ENCODE measurements at regions not wholly inside any gene's neighbourhood (a gene's known extent, or its start where the extent isn't known, plus 50 kb on each side); places are given as distances from the start of the nearest gene placed in this dataset.

GRCh38 chr19:31023038-31023437 lies 326.2 kb downstream of the TSHZ3 start:
- ChIA-PET CTCF (no interaction called here), POLR2A (no interaction called here)
- no peak overlapping the region for H3K4me3 ChIP-seq (ENCODE audit: low read depth in 2 of 2, low read length in 2 of 2)
- no peaks in the 10 kb centered on the region for H3K4me1 ChIP-seq (ENCODE audit: control insufficient read depth, insufficient read depth, low read length)
- no TSS peak for BruUV-seq (replicated peaks)
- no peak for ATAC-seq
- in situ Hi-C loops (cut with HindIII; ENCODE audit: low pct_unique_long_range_greater_than_20kb, low sequenced_read_pairs) (no loop called here), intact Hi-C loops (cut with micrococcal nuclease; ENCODE audit: unreplicated experiment) (no loop called here)
- no peaks in the 10 kb centered on the region for H3K27me3 ChIP-seq (ENCODE audit: control insufficient read depth, insufficient read depth, low read length)
- TF ChIP-seq TCF7L2 (IDR thresholded peaks at IDR 0.05; ENCODE audit: low read depth, low read length): no peak
- TF ChIP-seq, protein P1, sequence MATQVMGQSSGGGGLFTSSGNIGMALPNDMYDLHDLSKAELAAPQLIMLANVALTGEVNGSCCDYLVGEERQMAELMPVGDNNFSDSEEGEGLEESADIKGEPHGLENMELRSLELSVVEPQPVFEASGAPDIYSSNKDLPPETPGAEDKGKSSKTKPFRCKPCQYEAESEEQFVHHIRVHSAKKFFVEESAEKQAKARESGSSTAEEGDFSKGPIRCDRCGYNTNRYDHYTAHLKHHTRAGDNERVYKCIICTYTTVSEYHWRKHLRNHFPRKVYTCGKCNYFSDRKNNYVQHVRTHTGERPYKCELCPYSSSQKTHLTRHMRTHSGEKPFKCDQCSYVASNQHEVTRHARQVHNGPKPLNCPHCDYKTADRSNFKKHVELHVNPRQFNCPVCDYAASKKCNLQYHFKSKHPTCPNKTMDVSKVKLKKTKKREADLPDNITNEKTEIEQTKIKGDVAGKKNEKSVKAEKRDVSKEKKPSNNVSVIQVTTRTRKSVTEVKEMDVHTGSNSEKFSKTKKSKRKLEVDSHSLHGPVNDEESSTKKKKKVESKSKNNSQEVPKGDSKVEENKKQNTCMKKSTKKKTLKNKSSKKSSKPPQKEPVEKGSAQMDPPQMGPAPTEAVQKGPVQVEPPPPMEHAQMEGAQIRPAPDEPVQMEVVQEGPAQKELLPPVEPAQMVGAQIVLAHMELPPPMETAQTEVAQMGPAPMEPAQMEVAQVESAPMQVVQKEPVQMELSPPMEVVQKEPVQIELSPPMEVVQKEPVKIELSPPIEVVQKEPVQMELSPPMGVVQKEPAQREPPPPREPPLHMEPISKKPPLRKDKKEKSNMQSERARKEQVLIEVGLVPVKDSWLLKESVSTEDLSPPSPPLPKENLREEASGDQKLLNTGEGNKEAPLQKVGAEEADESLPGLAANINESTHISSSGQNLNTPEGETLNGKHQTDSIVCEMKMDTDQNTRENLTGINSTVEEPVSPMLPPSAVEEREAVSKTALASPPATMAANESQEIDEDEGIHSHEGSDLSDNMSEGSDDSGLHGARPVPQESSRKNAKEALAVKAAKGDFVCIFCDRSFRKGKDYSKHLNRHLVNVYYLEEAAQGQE (IDR thresholded peaks at IDR 0.05; ENCODE audit: insufficient read depth in 1 of 2, low read depth in 2 of 2, low read length in 1 of 2): no peak
- no peak for TF ChIP-seq POLR2AphosphoS5 (IDR thresholded peaks at IDR 0.05; ENCODE audit: low read depth, low read length)
- no peak for TF ChIP-seq CTCF (IDR thresholded peaks at IDR 0.05)
- no peak for TF ChIP-seq SIN3A (IDR thresholded peaks at IDR 0.05; ENCODE audit: borderline replicate concordance, insufficient read depth, low read depth, low read length)
- H3K27ac ChIP-seq (ENCODE audit: low read length): no peak overlapping the region
- no peaks in the 10 kb centered on the region for H3K36me3 ChIP-seq (ENCODE audit: control insufficient read depth, insufficient read depth, low read length)
- H3K9me3 ChIP-seq (ENCODE audit: control insufficient read depth, insufficient read depth, low read depth, low read length): peaks cover 6% of the 10 kb centered on the region; the same call in 1 of the 2 replicates
- no peak for DNase-seq (ENCODE audit: low read depth, low spot score)

DNA sequence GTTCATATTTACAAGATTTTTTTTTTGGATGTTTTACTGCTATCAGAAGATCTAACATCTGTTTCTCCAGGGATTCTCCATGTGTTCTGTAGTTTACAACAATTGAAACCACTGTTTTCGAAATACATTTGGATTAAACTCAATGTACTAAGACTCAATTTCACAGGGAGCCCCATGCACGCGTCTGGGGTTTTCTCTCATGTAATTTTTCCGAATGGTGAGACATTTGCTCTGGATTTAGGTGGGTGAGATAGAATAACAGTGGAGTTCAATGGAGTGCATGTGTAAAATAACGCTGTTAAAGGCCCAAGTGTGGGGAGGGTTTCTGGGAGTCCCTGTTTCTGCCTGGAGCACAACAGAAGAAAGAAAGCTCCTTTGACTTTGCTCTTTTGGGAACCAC lies 330.3 kb downstream of the TSHZ3 start:
- BruUV-seq (replicated peaks): no TSS peak
- intact Hi-C loops (cut with micrococcal nuclease; ENCODE audit: unreplicated experiment) (no loop called here), in situ Hi-C loops (cut with HindIII; ENCODE audit: low pct_unique_long_range_greater_than_20kb, low sequenced_read_pairs) (no loop called here)
- DNase-seq (ENCODE audit: low read depth, low spot score) (no peak), ATAC-seq (no peak)
- Histone ChIP-seq H3K36me3 (ENCODE audit: control insufficient read depth, insufficient read depth, low read length) (no peaks in the 10 kb centered on the region), H3K27me3 (ENCODE audit: control insufficient read depth, insufficient read depth, low read length) (no peaks in the 10 kb centered on the region), H3K27ac (ENCODE audit: low read length) (no peak overlapping the region), H3K9me3 (ENCODE audit: control insufficient read depth, insufficient read depth, low read depth, low read length) (no peaks in the 10 kb centered on the region), H3K4me3 (ENCODE audit: low read depth in 2 of 2, low read length in 2 of 2) (no peak overlapping the region), H3K4me1 (ENCODE audit: control insufficient read depth, insufficient read depth, low read length) (no peaks in the 10 kb centered on the region)
- no peak for TF ChIP-seq CTCF (IDR thresholded peaks at IDR 0.05)
- no peak for TF ChIP-seq POLR2AphosphoS5 (IDR thresholded peaks at IDR 0.05; ENCODE audit: low read depth, low read length)
- TF ChIP-seq, protein P1 (IDR thresholded peaks at IDR 0.05; ENCODE audit: insufficient read depth in 1 of 2, low read depth in 2 of 2, low read length in 1 of 2): no peak
- TF ChIP-seq TCF7L2 (IDR thresholded peaks at IDR 0.05; ENCODE audit: low read depth, low read length): no peak
- TF ChIP-seq SIN3A (IDR thresholded peaks at IDR 0.05; ENCODE audit: borderline replicate concordance, insufficient read depth, low read depth, low read length): no peak
- ChIA-PET CTCF (no interaction called here), POLR2A (no interaction called here)

Measured in Panc1 (cell line).